Spleen (tissue), 11 donors: ENCODE measurements at regions not wholly inside any gene's neighbourhood (a gene's known extent, or its start where the extent isn't known, plus 50 kb on each side); places are given as distances from the start of the nearest gene placed in this dataset.

ENCODE experiments used
- DNase-seq: peaks from one replicate; pipeline ENCODE4 v3.0.0-alpha.2; 2020
- H3K27ac ChIP-seq, 8 donors: fragments of 200-600 bp; sonication (generic) in 7 of 8; 1 replicate in 4 of 8; 2 replicates in 4 of 8; pipeline versions ENCODE4 v1.5.0 to v1.8.0; 2016 to 2021; ENCODE audit warnings: inconsistent platforms in 4 of 8, mild to moderate bottlenecking in 4 of 8, moderate library complexity in 1 of 8
- H3K27me3 ChIP-seq, 7 donors: fragments of 200-600 bp; sonication (generic) in 6 of 7; replicated peaks in 1 of 7; 1 replicate in 4 of 7; 2 replicates in 3 of 7; pipeline versions ENCODE4 v1.5.0 to v1.8.0; 2016 to 2021; ENCODE audit warnings: inconsistent platforms in 3 of 7, mild to moderate bottlenecking in 1 of 7
- H3K36me3 ChIP-seq, 6 donors: fragments of 200-600 bp; sonication (generic) in 5 of 6; 1 replicate in 4 of 6; 2 replicates in 2 of 6; pipeline versions ENCODE4 v1.5.0 to v1.8.0; 2016 to 2021; ENCODE audit warnings: inconsistent platforms in 2 of 6
- H3K4me1 ChIP-seq, 6 donors: fragments of 200-600 bp; sonication (generic) in 5 of 6; 1 replicate in 3 of 6; 2 replicates in 3 of 6; pipeline versions ENCODE4 v1.5.0 to v1.8.0; 2016 to 2021; ENCODE audit warnings: inconsistent platforms in 3 of 6
- H3K4me3 ChIP-seq, 8 donors: fragments of 200-600 bp; sonication (generic) in 7 of 8; 1 replicate in 4 of 8; 2 replicates in 4 of 8; pipeline versions ENCODE4 v1.5.0 to v1.8.0; 2016 to 2021; ENCODE audit warnings: inconsistent platforms in 4 of 8, mild to moderate bottlenecking in 4 of 8, moderate library complexity in 2 of 8
- H3K9me3 ChIP-seq, 8 donors: fragments of 200-600 bp; sonication (generic) in 7 of 8; 1 replicate in 4 of 8; 2 replicates in 4 of 8; pipeline versions ENCODE4 v1.5.0 to v1.8.0; 2016 to 2021; ENCODE audit warnings: inconsistent platforms in 4 of 8
- POLR2A ChIP-seq, 3 donors: fragments of 450-650 bp; IDR thresholded peaks; one replicate each; pipeline ENCODE4 v1.5.1; 2017; ENCODE audit warnings: antibody characterized with exemption in 3 of 3, mild to moderate bottlenecking in 1 of 3
- POLR2AphosphoS5 ChIP-seq, 3 donors: sonication (generic); formaldehyde crosslinking; IDR thresholded peaks; one replicate each; pipeline ENCODE4 v1.5.1; 2017; ENCODE audit warnings: antibody characterized with exemption in 3 of 3
- WGBS, 5 donors: extraction: QIAGEN DNeasy Blood & Tissue Kit in 3 of 5; methylation state at CpG; one replicate each; pipeline versions ENCODE4 v1.1.5 to v1.1.7; 2013 to 2018; 5-methylcytosine and 5-hydroxymethylcytosine counted together
- intact Hi-C: fragments of 100-400 bp; cut with DNase I; formaldehyde crosslinking; loops from one replicate; pipeline ENCODE4 v1.15.0; 2023; ENCODE audit warnings: low total_unique reads
- TF ChIP-seq, protein P1 (sequence below), 11 experiments: fragments of 200-600 bp in 7 of 11; fragments of 450-650 bp in 4 of 11; sonication (generic) in 4 of 11; IDR thresholded peaks in 8 of 11; conservative IDR thresholded peaks in 3 of 11; 1 replicate in 7 of 11; 2 replicates in 4 of 11; pipeline versions ENCODE4 v1.4.0 to v1.8.0; 2016 to 2021; ENCODE audit warnings: antibody characterized with exemption in 11 of 11, inconsistent platforms in 4 of 11, mild to moderate bottlenecking in 1 of 11
- donor health status: healthy with polysubstance abuse.
- donor health status: DM: no; HTN: no; CAD: no; lungs with moderate emphysema.
- donor health status: DM: no; HTN: no; CAD: no.
- donor health status: Bipolar disorder and iron deficiency.
- donor health status: healthy.
- donor health status: DM: no; HTN: no; CAD: no.
- donor health status: DM: yes; HTN: yes; CAD: no.

DNA sequence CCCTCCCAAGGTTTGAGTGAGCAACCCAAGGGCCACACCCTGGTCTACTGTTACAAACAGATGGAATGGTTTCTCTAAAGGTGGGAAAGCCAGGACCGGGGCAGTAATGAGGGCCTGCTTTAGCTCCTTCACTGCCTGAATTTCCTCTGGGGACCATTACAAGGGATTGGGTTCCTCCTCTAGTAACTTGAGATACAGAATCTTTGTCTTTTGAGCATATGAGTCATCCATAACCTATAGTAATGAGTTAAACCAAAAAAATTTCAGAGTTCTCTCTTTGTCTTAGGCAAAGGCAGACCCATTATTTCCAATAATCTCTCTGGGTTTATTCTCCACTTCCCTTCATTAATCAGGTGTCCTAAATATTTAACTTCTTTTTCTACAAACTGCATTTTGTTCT lies 618.8 kb downstream of the HINT1 start:
- H3K4me3 ChIP-seq: no peak overlapping the region
- H3K27me3 ChIP-seq: no peaks in the 10 kb centered on the region
- no peaks in the 10 kb centered on the region for H3K4me1 ChIP-seq
- intact Hi-C loops: no loop called here
- TF ChIP-seq POLR2AphosphoS5 (IDR thresholded peaks at IDR 0.05): no peak
- TF ChIP-seq POLR2A (IDR thresholded peaks at IDR 0.05): no peak
- TF ChIP-seq, protein P1, sequence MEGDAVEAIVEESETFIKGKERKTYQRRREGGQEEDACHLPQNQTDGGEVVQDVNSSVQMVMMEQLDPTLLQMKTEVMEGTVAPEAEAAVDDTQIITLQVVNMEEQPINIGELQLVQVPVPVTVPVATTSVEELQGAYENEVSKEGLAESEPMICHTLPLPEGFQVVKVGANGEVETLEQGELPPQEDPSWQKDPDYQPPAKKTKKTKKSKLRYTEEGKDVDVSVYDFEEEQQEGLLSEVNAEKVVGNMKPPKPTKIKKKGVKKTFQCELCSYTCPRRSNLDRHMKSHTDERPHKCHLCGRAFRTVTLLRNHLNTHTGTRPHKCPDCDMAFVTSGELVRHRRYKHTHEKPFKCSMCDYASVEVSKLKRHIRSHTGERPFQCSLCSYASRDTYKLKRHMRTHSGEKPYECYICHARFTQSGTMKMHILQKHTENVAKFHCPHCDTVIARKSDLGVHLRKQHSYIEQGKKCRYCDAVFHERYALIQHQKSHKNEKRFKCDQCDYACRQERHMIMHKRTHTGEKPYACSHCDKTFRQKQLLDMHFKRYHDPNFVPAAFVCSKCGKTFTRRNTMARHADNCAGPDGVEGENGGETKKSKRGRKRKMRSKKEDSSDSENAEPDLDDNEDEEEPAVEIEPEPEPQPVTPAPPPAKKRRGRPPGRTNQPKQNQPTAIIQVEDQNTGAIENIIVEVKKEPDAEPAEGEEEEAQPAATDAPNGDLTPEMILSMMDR (IDR thresholded peaks at IDR 0.05 in 8 of 11, conservative IDR thresholded peaks at IDR 0.05 in 3 of 11): no peak
- DNase-seq: no peak
- H3K27ac ChIP-seq: no peak overlapping the region
- H3K9me3 ChIP-seq: peaks cover 0 to 65% (median 33%) of the 10 kb centered on the region in 8 donors
- 0 to 100% (median 84%) methylated on average over 1 of the region's 1 CpG for whole genome bisulfite sequencing, 5 donors
- H3K36me3 ChIP-seq: no peaks in the 10 kb centered on the region

DNA sequence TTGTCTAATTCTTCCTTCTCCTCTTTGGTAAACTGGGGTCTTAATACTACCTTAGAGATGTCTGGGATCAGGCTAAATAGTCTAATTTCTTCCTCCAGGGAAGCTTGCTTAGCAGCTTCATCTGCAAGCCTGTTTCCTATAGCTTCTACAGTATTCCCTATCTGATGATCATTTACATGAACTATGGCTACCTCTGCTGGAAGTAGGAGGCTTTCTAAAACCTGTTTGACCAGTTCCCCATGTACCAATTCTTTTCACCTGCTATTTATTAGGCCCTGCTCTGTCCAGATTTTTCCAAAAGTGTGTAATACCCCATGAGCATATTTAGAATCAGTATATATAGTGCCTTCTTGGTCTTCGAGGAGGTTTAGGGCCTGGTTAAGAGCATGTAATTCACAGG lies 619.8 kb downstream of the HINT1 start:
- H3K4me3 ChIP-seq: no peak overlapping the region
- intact Hi-C loops: no loop called here
- no peak overlapping the region for H3K27ac ChIP-seq
- WGBS, 5 donors: 63 to 87% (median 73%) methylated on average over 1 of the region's 1 CpG
- H3K4me1 ChIP-seq: no peaks in the 10 kb centered on the region
- TF ChIP-seq POLR2AphosphoS5 (IDR thresholded peaks at IDR 0.05) (no peak), POLR2A (IDR thresholded peaks at IDR 0.05) (no peak)
- TF ChIP-seq, protein P1 (IDR thresholded peaks at IDR 0.05 in 8 of 11, conservative IDR thresholded peaks at IDR 0.05 in 3 of 11): no peak
- H3K9me3 ChIP-seq: peaks cover 0 to 65% (median 33%) of the 10 kb centered on the region in 8 donors
- no peak for DNase-seq
- no peaks in the 10 kb centered on the region for H3K27me3 ChIP-seq
- no peaks in the 10 kb centered on the region for H3K36me3 ChIP-seq

DNA sequence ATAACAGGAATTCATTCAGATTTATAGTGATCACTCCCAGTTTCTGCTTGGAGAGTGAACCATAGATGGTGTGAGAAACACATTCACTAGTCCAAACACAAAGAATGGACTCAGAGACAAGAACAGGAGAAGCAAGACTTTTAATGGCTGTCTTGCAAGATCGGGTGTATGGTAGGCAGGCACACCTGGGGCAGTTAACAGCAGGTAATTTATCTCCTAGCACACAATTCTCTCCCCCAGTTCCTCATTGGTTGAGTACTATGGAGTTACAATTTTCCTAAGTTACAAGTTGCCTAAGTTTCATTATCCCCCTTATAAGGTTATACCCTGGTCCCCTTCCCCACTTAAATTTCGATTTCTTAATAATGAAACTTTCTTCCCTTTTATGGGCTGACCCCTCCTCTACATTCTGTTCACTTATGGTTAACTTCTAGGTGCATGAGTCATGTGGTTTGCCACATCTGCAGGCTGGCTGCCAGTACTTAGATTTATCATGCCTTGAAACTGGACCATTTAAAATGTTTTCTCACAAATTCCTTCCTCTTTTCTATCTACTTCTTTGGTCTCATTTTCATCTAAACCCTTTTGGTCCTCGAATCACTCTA lies 623.3 kb downstream of the HINT1 start:
- no peak overlapping the region for H3K27ac ChIP-seq
- TF ChIP-seq, protein P1 (IDR thresholded peaks at IDR 0.05 in 8 of 11, conservative IDR thresholded peaks at IDR 0.05 in 3 of 11): no peak
- TF ChIP-seq POLR2A (IDR thresholded peaks at IDR 0.05) (no peak), POLR2AphosphoS5 (IDR thresholded peaks at IDR 0.05) (no peak)
- no peak overlapping the region for H3K4me3 ChIP-seq
- intact Hi-C loops: no loop called here
- no peaks in the 10 kb centered on the region for H3K4me1 ChIP-seq
- no peak for DNase-seq
- WGBS, 5 donors: 14 to 43% (median 35%) methylated on average over 3 of the region's 3 CpGs
- H3K9me3 ChIP-seq: peaks cover 0 to 45% (median 33%) of the 10 kb centered on the region in 8 donors
- no peaks in the 10 kb centered on the region for H3K27me3 ChIP-seq
- no peaks in the 10 kb centered on the region for H3K36me3 ChIP-seq

DNA sequence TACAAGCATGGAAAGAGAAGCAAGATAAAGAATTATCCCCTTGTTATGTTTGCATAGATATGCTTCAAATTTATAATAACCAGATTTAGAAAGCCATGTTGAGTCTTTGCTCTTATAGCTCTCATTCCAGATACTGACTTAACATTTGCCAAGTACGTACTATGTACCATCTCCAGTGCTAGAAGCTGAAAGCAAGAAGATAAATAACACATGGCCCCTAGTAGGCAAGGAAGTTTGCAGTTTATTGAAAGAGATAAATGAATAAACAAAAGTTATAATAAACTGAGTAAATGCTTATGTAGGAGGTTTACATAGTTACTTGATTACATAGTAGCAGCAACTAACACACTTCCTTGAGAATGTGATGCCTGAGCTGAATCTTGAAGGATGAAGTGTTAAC lies 628.4 kb downstream of the HINT1 start:
- TF ChIP-seq, protein P1 (IDR thresholded peaks at IDR 0.05 in 8 of 11, conservative IDR thresholded peaks at IDR 0.05 in 3 of 11): no peak
- TF ChIP-seq POLR2A (IDR thresholded peaks at IDR 0.05): no peak
- no peak for TF ChIP-seq POLR2AphosphoS5 (IDR thresholded peaks at IDR 0.05)
- no peak for DNase-seq
- Histone ChIP-seq H3K27me3 (no peaks in the 10 kb centered on the region), H3K4me3 (no peak overlapping the region), H3K27ac (no peak overlapping the region), H3K4me1 (no peaks in the 10 kb centered on the region), H3K9me3 (peaks cover 0 to under 1% (median 0%) of the 10 kb centered on the region in 8 donors), H3K36me3 (no peaks in the 10 kb centered on the region)
- intact Hi-C loops: no loop called here
- 77 to 95% (median 89%) methylated on average over 1 of the region's 1 CpG for WGBS, 5 donors
